ENCODE measurements at regions not wholly inside any gene's neighbourhood (a gene's known extent, or its start where the extent isn't known, plus 50 kb on each side); places are given as distances from the start of the nearest gene placed in this dataset.
A peak's percentile ranks its signal among the peaks of the same experiment; 100 is the strongest.

DNA sequence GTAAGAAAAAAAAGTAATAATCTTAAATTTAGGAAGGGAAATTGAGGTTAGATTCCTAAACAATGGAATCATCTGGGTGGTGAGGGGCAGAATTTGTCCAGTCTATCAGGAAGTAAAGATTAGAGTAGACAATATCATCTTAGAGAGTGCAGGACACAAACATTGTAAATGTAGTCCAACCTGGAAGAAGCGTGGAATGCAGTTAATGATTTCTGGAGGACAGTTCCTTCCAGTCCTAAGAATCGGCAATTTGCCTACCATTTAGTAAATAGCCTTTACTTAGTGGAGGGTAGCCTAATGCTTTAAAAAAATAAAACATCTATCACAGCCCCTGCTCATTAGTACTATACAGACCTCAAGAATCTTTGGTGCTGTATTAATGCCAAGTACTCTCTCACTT is 147.5 kb upstream of the TTC29 start:
- no peak overlapping the region for H3K27ac ChIP-seq (ENCODE audit: insufficient read depth, low read length, poor library complexity, severe bottlenecking)
- Mint-ChIP-seq H3K27me3 (peaks cover 7% of the 10 kb centered on the region), H3K27ac (no peak overlapping the region), H3K9me3 (no peaks in the 10 kb centered on the region), H3K4me1 (no peaks in the 10 kb centered on the region), H3K36me3 (no peaks in the 10 kb centered on the region), H3K4me3 (no peak overlapping the region)
- no peaks in the 10 kb centered on the region for H3K36me3 ChIP-seq (ENCODE audit: control insufficient read depth, insufficient read depth, low read length)
- H3K4me3 ChIP-seq (ENCODE audit: low read depth, low read length), result no peak overlapping the region
- no peaks in the 10 kb centered on the region for H3K4me1 ChIP-seq (ENCODE audit: control insufficient read depth, insufficient read depth, low read length, poor library complexity, severe bottlenecking)
- H3K27me3 ChIP-seq (ENCODE audit: control insufficient read depth, insufficient read depth, low read length), result peaks cover 3% of the 10 kb centered on the region
- no peak for ATAC-seq (ENCODE audit: low read depth in 2 of 2)
- no peaks in the 10 kb centered on the region for H3K9me3 ChIP-seq (ENCODE audit: control insufficient read depth in 2 of 2, low read length in 2 of 2)
- DNase-seq, result no peak

GRCh38 chr4:147094238-147094637 is 148.6 kb upstream of the TTC29 start:
- Histone ChIP-seq H3K27ac (ENCODE audit: insufficient read depth, low read length, poor library complexity, severe bottlenecking) (no peak overlapping the region), H3K27me3 (ENCODE audit: control insufficient read depth, insufficient read depth, low read length) (peaks cover 3% of the 10 kb centered on the region), H3K36me3 (ENCODE audit: control insufficient read depth, insufficient read depth, low read length) (no peaks in the 10 kb centered on the region), H3K4me3 (ENCODE audit: low read depth, low read length) (no peak overlapping the region), H3K9me3 (ENCODE audit: control insufficient read depth in 2 of 2, low read length in 2 of 2) (no peaks in the 10 kb centered on the region), H3K4me1 (ENCODE audit: control insufficient read depth, insufficient read depth, low read length, poor library complexity, severe bottlenecking) (no peaks in the 10 kb centered on the region)
- ATAC-seq (ENCODE audit: low read depth in 2 of 2) (no peak), DNase-seq (no peak)
- H3K27ac Mint-ChIP-seq, result no peak overlapping the region
- H3K4me3 Mint-ChIP-seq, result no peak overlapping the region
- peaks cover 7% of the 10 kb centered on the region for H3K27me3 Mint-ChIP-seq
- H3K36me3 Mint-ChIP-seq, result no peaks in the 10 kb centered on the region
- H3K4me1 Mint-ChIP-seq, result no peaks in the 10 kb centered on the region
- no peaks in the 10 kb centered on the region for H3K9me3 Mint-ChIP-seq

DNA sequence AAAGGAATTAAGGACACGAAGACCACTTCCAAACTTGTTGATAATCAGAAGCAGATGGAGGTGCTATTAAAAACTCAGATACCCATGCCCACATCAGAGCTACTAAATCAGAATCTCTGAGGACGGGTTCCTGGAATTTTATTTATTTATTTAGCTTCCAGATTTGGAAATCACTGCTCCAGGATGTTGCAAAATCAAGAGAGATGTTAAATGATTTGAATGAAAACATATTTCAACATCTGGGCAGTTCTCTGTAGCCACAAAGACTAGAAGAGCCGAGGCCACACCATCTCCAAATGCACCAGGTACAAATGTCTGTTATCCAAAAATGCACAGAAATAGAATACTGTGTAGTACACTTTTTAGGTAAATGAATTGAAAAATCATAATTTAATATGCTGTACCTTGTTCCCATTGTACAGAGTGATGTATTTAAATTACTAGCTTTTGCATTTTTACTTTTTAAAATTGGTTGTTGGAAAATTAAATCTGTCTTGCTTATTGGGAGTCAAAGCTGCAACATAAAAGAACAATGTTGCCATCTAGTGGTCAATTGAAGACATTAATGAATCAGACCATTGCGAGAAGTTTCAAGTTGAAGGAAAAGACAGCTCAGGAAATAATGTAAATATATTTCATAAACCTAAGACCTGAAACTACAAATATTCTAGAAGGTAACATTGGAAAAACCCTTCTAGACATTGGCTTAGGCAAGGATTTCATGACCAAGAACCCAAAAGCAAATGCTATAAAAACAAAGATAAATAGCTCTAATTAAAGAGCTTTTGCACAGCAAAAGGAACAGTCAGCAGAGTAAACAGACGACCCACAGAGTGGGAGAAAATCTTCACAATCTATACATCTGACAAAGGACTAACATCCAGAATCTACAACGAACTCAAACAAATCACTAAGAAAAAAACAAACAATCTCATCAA is 151.3 kb upstream of the TTC29 start:
- no peak for ATAC-seq (ENCODE audit: low read depth in 2 of 2)
- no peak overlapping the region for H3K4me3 ChIP-seq (ENCODE audit: low read depth, low read length)
- peaks cover 2% of the 10 kb centered on the region for H3K27me3 ChIP-seq (ENCODE audit: control insufficient read depth, insufficient read depth, low read length)
- no peak overlapping the region for H3K27ac ChIP-seq (ENCODE audit: insufficient read depth, low read length, poor library complexity, severe bottlenecking)
- peak in 2 of 3 donors; percentile 46 to 53 for DNase-seq
- Mint-ChIP-seq H3K9me3 (no peaks in the 10 kb centered on the region), H3K36me3 (no peaks in the 10 kb centered on the region), H3K27me3 (peaks cover 13% of the 10 kb centered on the region), H3K4me1 (no peaks in the 10 kb centered on the region), H3K27ac (no peak overlapping the region), H3K4me3 (no peak overlapping the region)
- no peaks in the 10 kb centered on the region for H3K36me3 ChIP-seq (ENCODE audit: control insufficient read depth, insufficient read depth, low read length)
- no peaks in the 10 kb centered on the region for H3K4me1 ChIP-seq (ENCODE audit: control insufficient read depth, insufficient read depth, low read length, poor library complexity, severe bottlenecking)
- no peaks in the 10 kb centered on the region for H3K9me3 ChIP-seq (ENCODE audit: control insufficient read depth in 2 of 2, low read length in 2 of 2)

GRCh38 chr4:147101678-147102077 is 156.0 kb upstream of the TTC29 start:
- DNase-seq (no peak), ATAC-seq (ENCODE audit: low read depth in 2 of 2) (no peak)
- Histone ChIP-seq H3K36me3 (ENCODE audit: control insufficient read depth, insufficient read depth, low read length) (no peaks in the 10 kb centered on the region), H3K4me1 (ENCODE audit: control insufficient read depth, insufficient read depth, low read length, poor library complexity, severe bottlenecking) (no peaks in the 10 kb centered on the region), H3K4me3 (ENCODE audit: low read depth, low read length) (no peak overlapping the region), H3K27ac (ENCODE audit: insufficient read depth, low read length, poor library complexity, severe bottlenecking) (no peak overlapping the region), H3K27me3 (ENCODE audit: control insufficient read depth, insufficient read depth, low read length) (peaks cover 4% of the 10 kb centered on the region), H3K9me3 (ENCODE audit: control insufficient read depth in 2 of 2, low read length in 2 of 2) (no peaks in the 10 kb centered on the region)
- Mint-ChIP-seq H3K9me3 (no peaks in the 10 kb centered on the region), H3K4me1 (no peaks in the 10 kb centered on the region), H3K4me3 (no peak overlapping the region), H3K27ac (no peak overlapping the region), H3K27me3 (peaks cover 19% of the 10 kb centered on the region), H3K36me3 (no peaks in the 10 kb centered on the region)

GRCh38 chr4:147102596-147102995 is 156.9 kb upstream of the TTC29 start:
- H3K36me3 ChIP-seq (ENCODE audit: control insufficient read depth, insufficient read depth, low read length), result no peaks in the 10 kb centered on the region
- no peaks in the 10 kb centered on the region for H3K4me1 ChIP-seq (ENCODE audit: control insufficient read depth, insufficient read depth, low read length, poor library complexity, severe bottlenecking)
- peaks cover 4% of the 10 kb centered on the region for H3K27me3 ChIP-seq (ENCODE audit: control insufficient read depth, insufficient read depth, low read length)
- Mint-ChIP-seq H3K4me1 (no peaks in the 10 kb centered on the region), H3K27ac (no peak overlapping the region), H3K27me3 (peaks cover 12% of the 10 kb centered on the region), H3K36me3 (no peaks in the 10 kb centered on the region), H3K4me3 (no peak overlapping the region), H3K9me3 (no peaks in the 10 kb centered on the region)
- H3K27ac ChIP-seq (ENCODE audit: insufficient read depth, low read length, poor library complexity, severe bottlenecking), result no peak overlapping the region
- DNase-seq (no peak), ATAC-seq (ENCODE audit: low read depth in 2 of 2) (no peak)
- H3K9me3 ChIP-seq (ENCODE audit: control insufficient read depth in 2 of 2, low read length in 2 of 2), result no peaks in the 10 kb centered on the region
- H3K4me3 ChIP-seq (ENCODE audit: low read depth, low read length), result no peak overlapping the region

GRCh38 chr4:147103403-147103946 is 157.8 kb upstream of the TTC29 start:
- H3K27me3 ChIP-seq (ENCODE audit: control insufficient read depth, insufficient read depth, low read length), result peaks cover 4% of the 10 kb centered on the region
- no peak for DNase-seq
- no peak overlapping the region for H3K4me3 ChIP-seq (ENCODE audit: low read depth, low read length)
- Mint-ChIP-seq H3K36me3 (no peaks in the 10 kb centered on the region), H3K4me3 (no peak overlapping the region), H3K4me1 (no peaks in the 10 kb centered on the region), H3K27ac (no peak overlapping the region), H3K9me3 (no peaks in the 10 kb centered on the region), H3K27me3 (peaks cover 12% of the 10 kb centered on the region)
- no peaks in the 10 kb centered on the region for H3K4me1 ChIP-seq (ENCODE audit: control insufficient read depth, insufficient read depth, low read length, poor library complexity, severe bottlenecking)
- no peaks in the 10 kb centered on the region for H3K36me3 ChIP-seq (ENCODE audit: control insufficient read depth, insufficient read depth, low read length)
- no peaks in the 10 kb centered on the region for H3K9me3 ChIP-seq (ENCODE audit: control insufficient read depth in 2 of 2, low read length in 2 of 2)
- no peak overlapping the region for H3K27ac ChIP-seq (ENCODE audit: insufficient read depth, low read length, poor library complexity, severe bottlenecking)
- ATAC-seq (ENCODE audit: low read depth in 2 of 2), result no peak

- Histone ChIP-seq H3K4me1 (ENCODE audit: control insufficient read depth, insufficient read depth, low read length, poor library complexity, severe bottlenecking) (no peaks in the 10 kb centered on the region), H3K9me3 (ENCODE audit: control insufficient read depth in 2 of 2, low read length in 2 of 2) (no peaks in the 10 kb centered on the region), H3K27me3 (ENCODE audit: control insufficient read depth, insufficient read depth, low read length) (peaks cover 2% of the 10 kb centered on the region), H3K36me3 (ENCODE audit: control insufficient read depth, insufficient read depth, low read length) (no peaks in the 10 kb centered on the region), H3K27ac (ENCODE audit: insufficient read depth, low read length, poor library complexity, severe bottlenecking) (no peak overlapping the region), H3K4me3 (ENCODE audit: low read depth, low read length) (no peak overlapping the region)
- Mint-ChIP-seq H3K27ac (no peak overlapping the region), H3K4me1 (no peaks in the 10 kb centered on the region), H3K27me3 (peaks cover 6% of the 10 kb centered on the region), H3K9me3 (no peaks in the 10 kb centered on the region), H3K4me3 (no peak overlapping the region), H3K36me3 (no peaks in the 10 kb centered on the region)
- ATAC-seq (ENCODE audit: low read depth in 2 of 2) (no peak), DNase-seq (no peak)
These were observed 159.1 kb upstream of the TTC29 start for GRCh38 chr4:147104768-147105167.

DNA sequence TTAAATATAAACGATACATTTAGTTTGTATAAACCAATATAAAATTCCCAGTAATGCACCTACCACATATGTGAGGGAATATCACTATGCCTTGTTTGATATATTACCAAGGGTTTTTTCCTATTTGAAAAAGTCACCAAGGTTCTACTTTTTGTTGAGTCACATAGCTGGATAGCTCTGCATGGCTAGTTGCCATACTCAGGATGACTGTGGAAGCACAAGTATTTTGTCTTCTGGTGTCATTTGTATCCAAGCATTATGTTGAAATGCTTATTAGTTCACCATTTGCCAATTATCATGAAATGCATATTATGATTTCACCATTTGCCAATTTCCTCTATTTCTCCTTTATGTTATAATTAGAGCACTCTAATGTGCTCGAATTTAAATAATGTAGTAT is 162.7 kb upstream of the TTC29 start:
- peaks cover 2% of the 10 kb centered on the region for H3K27me3 ChIP-seq (ENCODE audit: control insufficient read depth, insufficient read depth, low read length)
- no peaks in the 10 kb centered on the region for H3K4me1 Mint-ChIP-seq
- no peak overlapping the region for H3K27ac Mint-ChIP-seq
- H3K36me3 Mint-ChIP-seq, result no peaks in the 10 kb centered on the region
- DNase-seq (no peak), ATAC-seq (ENCODE audit: low read depth in 2 of 2) (no peak)
- H3K4me3 Mint-ChIP-seq, result no peak overlapping the region
- H3K27me3 Mint-ChIP-seq, result peaks cover 6% of the 10 kb centered on the region
- H3K27ac ChIP-seq (ENCODE audit: insufficient read depth, low read length, poor library complexity, severe bottlenecking), result no peak overlapping the region
- no peaks in the 10 kb centered on the region for H3K36me3 ChIP-seq (ENCODE audit: control insufficient read depth, insufficient read depth, low read length)
- no peaks in the 10 kb centered on the region for H3K4me1 ChIP-seq (ENCODE audit: control insufficient read depth, insufficient read depth, low read length, poor library complexity, severe bottlenecking)
- no peaks in the 10 kb centered on the region for H3K9me3 Mint-ChIP-seq
- no peak overlapping the region for H3K4me3 ChIP-seq (ENCODE audit: low read depth, low read length)
- no peaks in the 10 kb centered on the region for H3K9me3 ChIP-seq (ENCODE audit: control insufficient read depth in 2 of 2, low read length in 2 of 2)
